DMS153 treated with DMSO at 0.1 percent for 48 hours (cell line): ENCODE measurements at regions not wholly inside any gene's neighbourhood (a gene's known extent, or its start where the extent isn't known, plus 50 kb on each side); places are given as distances from the start of the nearest gene placed in this dataset.
"Not testable (repeated sequence)": the region's sequence is repeated elsewhere in the genome, so short reads cannot be mapped to it uniquely, and the experiment has no call there.

ENCODE experiments used
- DNase-seq: peaks from one replicate; lab custom pipeline; 2025; ENCODE audit not compliant: unreplicated experiment; lab: John Stamatoyannopoulos, UW

DNA sequence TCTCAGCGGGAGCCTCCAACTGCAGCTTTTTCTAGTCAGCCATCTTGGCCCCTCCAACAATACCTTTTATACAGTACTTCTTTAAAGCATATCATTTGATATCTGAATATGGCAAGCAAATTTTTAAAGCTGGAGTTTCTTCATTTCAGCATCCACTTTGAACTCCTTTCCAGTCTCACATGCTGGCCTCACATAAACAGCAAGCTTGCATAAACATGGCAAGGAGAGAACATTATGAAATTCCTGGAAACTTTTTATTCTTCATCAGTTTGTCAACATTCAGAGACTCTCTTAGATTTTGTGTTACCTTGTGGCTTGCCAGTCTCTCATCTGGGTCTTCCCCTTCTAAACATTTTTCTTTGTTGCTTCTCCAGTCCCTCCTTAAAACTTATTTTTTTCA is 745.3 kb downstream of the NR2F1-AS1 start:
- no peak for DNase-seq

DNA sequence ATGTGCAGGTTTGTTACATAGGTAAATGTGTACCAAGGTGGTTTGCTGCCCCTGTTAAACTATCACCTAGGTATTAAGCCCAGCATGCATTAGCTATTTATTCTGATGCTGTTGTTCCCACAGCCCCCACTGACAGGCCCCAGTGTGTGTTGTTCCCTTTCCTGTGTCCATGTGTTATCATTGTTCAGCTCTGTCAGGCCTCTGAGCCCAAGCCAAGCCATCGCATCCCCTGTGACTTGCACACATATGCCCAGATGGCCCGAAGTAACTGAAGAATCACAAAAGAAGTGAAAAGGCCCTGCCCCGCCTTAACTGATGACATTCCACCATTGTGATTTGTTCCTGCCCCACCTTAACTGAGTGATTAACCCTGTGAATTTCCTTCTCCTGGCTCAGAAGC is 757.5 kb downstream of the NR2F1-AS1 start:
- DNase-seq = not testable (repeated sequence)

DNA sequence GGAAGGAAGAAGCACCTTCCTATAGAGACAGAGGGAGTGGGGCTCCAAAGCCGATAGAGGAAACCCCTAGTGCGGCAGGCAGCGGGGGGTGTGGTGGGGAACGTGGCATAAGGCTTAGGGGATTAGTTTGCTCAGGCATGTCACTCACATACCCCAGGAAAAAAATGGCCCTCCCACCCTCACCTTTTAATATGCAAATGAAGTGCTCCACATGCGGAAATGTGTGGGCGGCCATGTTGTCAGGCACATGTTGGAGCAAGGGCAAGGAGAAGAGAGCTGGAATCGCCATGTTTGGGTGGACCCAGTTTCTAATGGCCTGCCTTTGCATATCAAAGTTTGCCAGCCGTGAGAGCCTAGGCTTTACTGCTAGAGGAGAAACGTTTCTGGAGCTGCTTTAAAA is 758.8 kb downstream of the NR2F1-AS1 start:
- no peak for DNase-seq

DNA sequence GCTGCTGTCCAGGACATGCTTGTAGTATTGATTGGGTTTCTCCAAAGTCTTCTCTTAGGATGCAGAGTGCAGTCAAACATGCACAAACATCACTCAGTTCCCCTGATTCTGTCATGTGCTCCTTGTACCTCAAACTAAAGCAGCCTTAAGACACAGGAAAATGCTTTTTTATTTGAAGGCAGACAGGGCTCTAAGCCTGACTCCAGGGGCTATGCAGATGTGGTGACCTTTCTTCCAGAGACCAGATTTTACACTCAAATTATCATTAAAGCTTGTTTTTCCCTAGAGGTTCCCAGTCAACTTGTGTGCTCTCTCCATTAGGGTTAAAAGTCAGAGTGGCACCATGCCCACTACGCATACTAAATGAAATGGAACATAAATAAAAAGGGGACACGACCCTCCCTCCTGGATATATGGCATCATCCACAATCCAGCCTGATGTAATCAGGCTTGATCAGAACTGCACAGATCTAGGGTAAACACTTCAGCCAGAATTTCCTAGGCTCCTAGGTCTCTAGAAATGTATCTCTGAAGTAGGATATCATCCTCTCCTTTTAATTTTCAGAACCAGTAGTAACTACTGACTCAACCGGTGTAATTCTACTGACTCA is 771.1 kb downstream of the NR2F1-AS1 start:
- DNase-seq = no peak

DNA sequence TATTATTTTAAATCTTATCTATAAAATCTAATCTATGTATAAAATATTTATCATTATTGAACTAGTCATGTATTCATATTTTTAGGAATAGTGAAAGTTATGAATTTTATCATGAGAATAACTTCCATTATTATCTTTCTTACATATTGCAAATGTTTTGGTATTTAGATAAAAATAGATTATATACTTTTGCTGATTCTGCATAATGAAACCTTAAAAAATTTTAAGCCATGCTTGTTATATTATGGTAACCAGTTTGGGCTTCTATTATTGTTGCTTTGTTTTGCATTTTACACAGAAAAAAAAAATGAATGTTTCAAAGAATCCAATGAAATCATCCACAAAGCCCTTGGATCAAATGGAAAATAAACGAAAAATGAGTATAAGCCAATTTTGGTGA is 772.5 kb downstream of the NR2F1-AS1 start:
- no peak for DNase-seq

- no peak for DNase-seq
These were observed 773.9 kb downstream of the NR2F1-AS1 start for GRCh38 chr5:92807085-92807484.

- no peak for DNase-seq
These were observed 775.6 kb downstream of the NR2F1-AS1 start for GRCh38 chr5:92805446-92805845.

DNA sequence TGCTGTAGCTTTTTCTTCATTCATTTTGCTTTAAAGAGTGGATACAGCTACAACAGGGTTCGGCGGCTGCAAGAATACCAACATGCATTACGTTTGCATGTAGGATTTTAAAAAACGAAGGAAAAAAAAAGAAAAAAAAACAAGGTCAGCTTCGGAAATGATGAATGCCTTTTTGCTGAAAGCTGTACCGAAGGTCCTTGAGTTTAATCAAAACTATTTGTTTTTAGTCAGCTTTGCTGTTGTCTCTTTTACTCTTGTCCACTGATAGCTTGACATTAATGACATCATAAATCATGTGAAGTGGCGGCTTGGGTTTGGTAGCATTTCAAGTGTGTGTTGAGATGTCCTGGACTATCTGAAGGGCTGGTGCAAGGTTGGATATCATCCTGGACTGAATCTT is 779.1 kb downstream of the NR2F1-AS1 start:
- DNase-seq = peak; percentile 28

DNA sequence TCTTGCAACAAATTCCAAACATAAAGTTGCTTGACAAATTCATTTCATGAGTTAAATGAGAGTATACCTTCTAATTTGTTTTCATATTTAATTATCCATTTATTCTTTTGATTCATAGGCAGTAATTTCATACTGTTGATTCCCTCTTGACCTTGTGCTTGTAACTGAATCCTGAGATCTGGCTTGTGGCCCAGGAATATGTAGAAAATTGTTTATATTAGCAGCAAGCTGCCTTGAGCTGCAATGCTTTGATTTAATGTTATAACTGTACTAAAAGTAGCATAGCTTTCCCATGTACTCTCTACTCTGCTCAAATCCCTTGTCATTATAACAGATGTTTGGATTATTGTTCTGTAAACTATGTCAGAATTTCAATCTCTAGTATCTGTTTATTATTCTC is 780.7 kb downstream of the NR2F1-AS1 start:
- DNase-seq = no peak

GRCh38 chr5:92795633-92796032 is 785.4 kb downstream of the NR2F1-AS1 start:
- DNase-seq = no peak

GRCh38 chr5:92780057-92780456 is 801.0 kb downstream of the NR2F1-AS1 start:
- DNase-seq = no peak

DNA sequence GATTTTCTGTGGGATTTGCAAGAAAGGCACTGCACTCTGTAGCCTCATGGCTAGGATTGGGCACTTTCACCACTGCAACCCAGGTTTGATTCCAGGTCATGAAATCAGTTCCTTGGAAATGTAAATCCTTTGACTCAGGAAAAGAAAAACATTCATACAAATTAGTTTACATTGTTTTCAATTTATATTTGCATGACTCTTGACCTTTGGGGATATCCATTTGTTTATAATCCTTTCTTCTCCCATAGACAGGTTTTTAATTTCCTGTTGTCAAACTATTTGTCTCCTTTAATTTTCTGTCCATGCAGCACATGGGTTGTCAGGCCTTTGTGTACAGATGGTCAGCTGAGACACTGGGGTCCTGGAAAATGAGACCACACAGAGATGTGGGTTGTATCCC is 801.5 kb downstream of the NR2F1-AS1 start:
- no peak for DNase-seq

GRCh38 chr5:92778261-92778660 is 802.8 kb downstream of the NR2F1-AS1 start:
- no peak for DNase-seq

GRCh38 chr5:92777421-92777820 is 803.6 kb downstream of the NR2F1-AS1 start:
- DNase-seq = no peak

- no peak for DNase-seq
These were observed 805.1 kb downstream of the NR2F1-AS1 start for GRCh38 chr5:92775711-92776615.

DNA sequence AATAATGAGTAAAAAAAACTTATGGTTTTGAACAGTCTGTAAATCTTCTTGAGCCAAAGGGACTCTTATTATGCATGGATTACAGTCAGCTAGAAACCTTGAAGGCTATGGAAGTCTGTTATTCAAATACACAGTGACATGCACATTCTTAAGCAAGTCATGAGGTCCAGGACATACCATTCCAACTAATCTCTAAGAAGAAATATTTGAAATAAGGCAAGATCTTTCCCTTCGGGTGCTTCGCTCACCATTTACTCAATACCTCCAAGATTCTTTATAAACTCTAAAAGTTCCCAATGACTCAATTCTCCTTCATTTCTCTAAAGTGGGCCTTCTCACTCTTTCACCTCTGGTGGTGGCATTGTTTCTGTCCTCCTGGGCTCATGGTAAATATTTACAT is 811.0 kb downstream of the NR2F1-AS1 start:
- no peak for DNase-seq

DNA sequence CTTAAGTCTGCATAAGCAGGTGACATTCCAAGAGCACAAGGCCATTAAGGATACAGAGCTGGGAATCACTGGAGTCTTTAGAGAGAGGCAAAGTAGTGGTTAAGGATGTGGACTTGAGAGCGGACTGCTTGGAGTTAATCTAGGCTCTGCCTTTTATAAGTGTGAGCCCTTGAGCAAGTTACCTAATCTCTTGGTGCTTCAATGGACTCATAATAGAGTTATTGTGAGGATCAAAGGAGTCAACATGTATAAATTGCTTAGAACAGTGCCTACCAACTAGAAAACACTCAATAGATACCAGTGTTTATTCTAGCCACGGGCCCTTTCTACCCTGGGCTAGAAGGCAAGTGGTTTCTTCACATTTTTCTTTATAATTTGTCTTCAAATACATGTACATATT is 819.4 kb downstream of the NR2F1-AS1 start:
- DNase-seq = no peak

DNA sequence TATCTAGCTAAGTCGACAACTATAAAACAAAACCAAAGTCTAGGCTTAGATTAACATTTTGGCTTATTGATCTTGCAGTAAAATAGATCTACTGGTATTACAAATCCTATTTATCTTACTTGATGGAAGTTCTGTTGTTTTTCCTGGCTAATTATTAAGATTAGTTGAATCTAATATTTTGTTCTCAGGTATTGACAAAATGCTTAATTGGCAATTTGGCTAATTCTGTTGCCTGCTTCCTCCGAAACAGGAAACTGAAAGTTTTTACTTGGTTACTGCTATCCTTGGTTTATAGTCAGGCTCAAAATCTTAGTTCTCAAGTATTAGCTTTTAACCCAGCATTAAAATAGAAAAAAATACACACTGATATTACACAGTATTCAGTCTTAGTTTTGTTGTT is 820.5 kb downstream of the NR2F1-AS1 start:
- DNase-seq = no peak

DNA sequence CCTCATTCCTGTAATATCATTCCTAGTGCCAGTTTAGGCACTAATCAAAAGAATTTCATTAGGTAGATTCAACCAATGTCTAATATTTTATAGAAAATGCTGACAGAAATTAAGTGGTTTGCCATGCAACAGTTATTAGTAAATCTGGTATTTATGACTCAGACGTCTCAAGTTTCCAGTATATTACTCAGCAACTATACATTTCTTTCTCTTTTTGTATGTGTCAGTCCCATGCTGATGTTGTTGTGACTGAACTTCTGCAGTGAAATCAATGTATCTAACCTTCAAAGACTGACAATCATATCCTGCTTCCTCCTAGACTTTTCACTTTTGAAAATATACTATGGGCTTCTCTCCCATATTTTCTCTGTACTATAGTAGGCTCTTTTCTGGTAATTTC is 822.5 kb downstream of the NR2F1-AS1 start:
- DNase-seq = no peak

- DNase-seq = no peak
These were observed 831.1 kb downstream of the NR2F1-AS1 start for GRCh38 chr5:92749943-92750342.

DNA sequence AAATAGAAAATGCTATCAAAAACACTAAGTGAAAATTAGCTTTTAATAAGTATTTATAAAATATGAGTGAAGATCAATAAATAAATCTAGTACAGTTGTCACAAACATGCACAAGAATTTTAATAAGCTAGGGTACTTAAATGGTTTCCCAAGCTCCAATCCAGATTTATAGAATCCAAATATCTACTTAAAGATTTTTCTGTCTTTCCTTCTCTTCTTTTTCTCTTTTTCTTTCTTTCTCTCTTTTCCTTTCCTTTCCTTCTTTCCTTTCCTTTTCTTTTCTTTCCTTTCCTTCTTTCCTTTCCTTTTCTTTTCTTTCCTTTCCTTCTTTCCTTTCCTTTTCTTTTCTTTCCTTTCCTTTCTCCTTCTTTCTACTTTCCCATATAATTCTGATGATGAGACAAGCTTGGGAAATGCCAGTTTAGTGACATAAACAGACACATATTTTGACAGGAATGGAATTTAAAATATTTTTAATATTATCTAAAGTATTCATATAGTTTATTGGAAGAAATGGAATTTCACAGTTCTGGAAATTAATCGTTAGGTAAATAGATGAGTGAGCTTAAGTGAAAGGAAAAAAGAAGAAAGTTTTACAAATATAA is 832.8 kb downstream of the NR2F1-AS1 start:
- DNase-seq = no peak

DNA sequence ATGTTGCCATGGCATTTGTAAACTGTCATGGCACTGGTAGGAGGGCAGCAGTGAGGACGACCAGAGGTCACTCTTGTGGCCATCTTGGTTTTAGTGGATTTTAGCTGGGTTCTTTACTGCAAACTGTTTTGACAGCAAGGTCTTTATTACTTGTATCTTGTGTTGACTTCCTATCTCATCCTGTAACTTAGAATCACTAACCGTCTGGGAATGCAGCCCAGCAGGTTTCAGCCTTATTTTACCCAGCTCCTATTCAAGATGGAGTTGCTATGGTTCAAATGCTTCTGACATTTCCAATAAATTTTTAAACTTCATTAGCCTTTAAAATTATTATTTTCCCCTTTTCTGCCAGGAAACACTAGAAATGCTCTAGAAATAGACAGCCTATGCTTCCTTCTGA is 839.1 kb downstream of the NR2F1-AS1 start:
- DNase-seq = no peak
